PC-3 (cell line): ENCODE measurements at regions not wholly inside any gene's neighbourhood (a gene's known extent, or its start where the extent isn't known, plus 50 kb on each side); places are given as distances from the start of the nearest gene placed in this dataset.

Experiments used
- ATAC-seq: fragments of 200-7000 bp; cut with Tn5 transposase; 2 replicates; pipeline ENCODE4 v1.9.1; 2020; ENCODE audit warnings: mild to moderate bottlenecking, moderate library complexity
- BruUV-seq: library from RNA; stranded (reverse); fragments of 400-500 nt; replicated peaks from 2 replicates; lab custom pipeline; 2021; lab: Mats Ljungman, UMichigan
- CTCF ChIA-PET: fragments of 300-600 bp; sonication (Branson Sonifier 250); formaldehyde crosslinking; loops from one replicate; lab custom pipeline; 2022; ENCODE audit warnings: antibody characterized with exemption; lab: Charles Lee
- POLR2A ChIA-PET: fragments of 300-600 bp; sonication (Branson Sonifier 250); formaldehyde crosslinking; loops from one replicate; lab custom pipeline; 2022; ENCODE audit warnings: antibody characterized with exemption; ENCODE audit not compliant: unreplicated experiment; lab: Charles Lee
- DNase-seq: peaks from one replicate; pipeline ENCODE4 v3.0.0-alpha.2; 2015
- H2AFZ ChIP-seq: fragments of 300-600 bp; sonication (generic); 2 replicates; pipeline ENCODE4 v1.6.0; 2016; ENCODE audit warnings: antibody characterized with exemption, low read length
- H3F3A ChIP-seq: fragments of 300-600 bp; sonication (generic); one replicate; pipeline ENCODE4 v1.6.0; 2017; ENCODE audit warnings: antibody characterized with exemption, low read length, control low read depth, mild to moderate bottlenecking; ENCODE audit not compliant: unreplicated experiment
- H3K27ac ChIP-seq: fragments of 300-600 bp; sonication (generic); 2 replicates; pipeline ENCODE4 v1.5.1; 2016; ENCODE audit warnings: mild to moderate bottlenecking, low read length
- H3K27me3 ChIP-seq: fragments of 300-600 bp; sonication (generic); 2 replicates; pipeline ENCODE4 v1.6.1; 2016; ENCODE audit warnings: low read length, mixed read lengths
- H3K36me3 ChIP-seq: fragments of 300-600 bp; sonication (generic); 2 replicates; pipeline ENCODE4 v1.6.1; 2016; ENCODE audit warnings: low read depth, mixed run types, low read length, mixed read lengths
- H3K4me1 ChIP-seq: fragments of 300-600 bp; sonication (generic); 2 replicates; pipeline ENCODE4 v1.5.1; 2016; ENCODE audit warnings: low read length; ENCODE audit not compliant: insufficient read depth
- H3K4me2 ChIP-seq: fragments of 300-600 bp; sonication (generic); 2 replicates; pipeline ENCODE4 v1.6.0; 2016; ENCODE audit warnings: low read length
- H3K4me3 ChIP-seq: fragments of 300-600 bp; sonication (generic); 2 replicates; pipeline ENCODE4 v1.5.1; 2016; ENCODE audit warnings: mild to moderate bottlenecking, low read length, mixed read lengths
- H3K79me2 ChIP-seq: fragments of 300-600 bp; sonication (generic); 2 replicates; pipeline ENCODE4 v1.6.1; 2017; ENCODE audit warnings: low read length, mixed read lengths
- H3K9ac ChIP-seq: fragments of 300-600 bp; sonication (generic); 2 replicates; pipeline ENCODE4 v1.6.0; 2016; ENCODE audit warnings: mild to moderate bottlenecking, low read length
- H3K9me2 ChIP-seq: fragments of 300-600 bp; sonication (generic); replicated peaks from 2 replicates; pipeline ENCODE4 v1.6.1; 2016; ENCODE audit warnings: mixed run types, low read length, mixed read lengths
- H3K9me3 ChIP-seq: fragments of 300-600 bp; sonication (generic); 2 replicates; pipeline ENCODE4 v1.6.1; 2016; ENCODE audit warnings: low read length, mixed read lengths
- H4K20me1 ChIP-seq: fragments of 300-600 bp; sonication (generic); 2 replicates; pipeline ENCODE4 v1.6.1; 2016; ENCODE audit warnings: low read length, mixed read lengths
- CTCF ChIP-seq: fragments of 300-600 bp; sonication (generic); conservative IDR thresholded peaks from 2 replicates; pipeline ENCODE4 v1.5.1; 2017; ENCODE audit warnings: antibody characterized with exemption, low read depth, mild to moderate bottlenecking, low read length
- EZH2 ChIP-seq: fragments of 300-600 bp; sonication (generic); IDR thresholded peaks from one replicate; pipeline ENCODE4 v1.6.1; 2017; ENCODE audit warnings: antibody characterized with exemption, mild to moderate bottlenecking, low read length; ENCODE audit not compliant: unreplicated experiment
- EZH2phosphoT487 ChIP-seq: fragments of 300-600 bp; sonication (generic); IDR thresholded peaks from 2 replicates; pipeline ENCODE4 v1.6.1; 2018; ENCODE audit warnings: mild to moderate bottlenecking, antibody characterized with exemption, low read length, borderline replicate concordance
- intact Hi-C: fragments of 100-400 bp; cut with micrococcal nuclease; formaldehyde crosslinking; loops from 2 replicates; pipeline ENCODE4 v1.9.0; 2023

GRCh38 chr14:100994082-100994481 is 90.6 kb upstream of the RTL1 start:
- H4K20me1 ChIP-seq, result no peaks in the 10 kb centered on the region
- no peaks in the 10 kb centered on the region for H3K36me3 ChIP-seq
- peak overlapping the region; percentile 69 for H3K27ac ChIP-seq
- H3K4me3 ChIP-seq, result no peak overlapping the region
- no peaks in the 10 kb centered on the region for H3F3A ChIP-seq
- H3K27me3 ChIP-seq, result no peaks in the 10 kb centered on the region
- ChIA-PET POLR2A (no interaction called here), CTCF (no interaction called here)
- BruUV-seq, result no TSS peak
- ATAC-seq (peak; percentile 54), DNase-seq (peak; percentile 75)
- H2AFZ ChIP-seq, result no peak overlapping the region
- no peaks in the 10 kb centered on the region for H3K9me2 ChIP-seq
- no peaks in the 10 kb centered on the region for H3K79me2 ChIP-seq
- intact Hi-C loops, result no loop called here
- no peaks in the 10 kb centered on the region for H3K9me3 ChIP-seq
- peaks cover 30% of the 10 kb centered on the region for H3K4me1 ChIP-seq
- H3K4me2 ChIP-seq, result peak overlapping the region; percentile 21; the same call in 1 of the 2 replicates
- peak overlapping the region; percentile 27; the same call in 1 of the 2 replicates for H3K9ac ChIP-seq
- TF ChIP-seq EZH2phosphoT487 (no peak), CTCF (no peak), EZH2 (no peak)

- peaks cover 23% of the 10 kb centered on the region for H3K4me1 ChIP-seq
- H3K4me3 ChIP-seq, result no peak overlapping the region
- H3F3A ChIP-seq, result no peaks in the 10 kb centered on the region
- peak overlapping the region; percentile 69 for H3K27ac ChIP-seq
- no peaks in the 10 kb centered on the region for H4K20me1 ChIP-seq
- no TSS peak for BruUV-seq
- peak; percentile 42 for DNase-seq
- no peaks in the 10 kb centered on the region for H3K9me2 ChIP-seq
- peak; percentile 79 for ATAC-seq
- no peaks in the 10 kb centered on the region for H3K27me3 ChIP-seq
- no peaks in the 10 kb centered on the region for H3K9me3 ChIP-seq
- H3K9ac ChIP-seq, result peak overlapping the region; percentile 27; the same call in 1 of the 2 replicates
- no peaks in the 10 kb centered on the region for H3K36me3 ChIP-seq
- intact Hi-C loops, result no loop called here
- ChIA-PET POLR2A (no interaction called here), CTCF (interaction anchor here (0.6 kb wide), 1 partner anchor 520 kb away, joined by 3 read pairs; no protein-coding TSS in a partner anchor)
- TF ChIP-seq EZH2, result no peak
- TF ChIP-seq CTCF, result no peak
- no peak for TF ChIP-seq EZH2phosphoT487
- no peaks in the 10 kb centered on the region for H3K79me2 ChIP-seq
- H2AFZ ChIP-seq, result no peak overlapping the region
- H3K4me2 ChIP-seq, result no peak overlapping the region
Observed at GRCh38 chr14:100994756-100995330, 91.3 kb upstream of the RTL1 start.

- no peak for TF ChIP-seq CTCF
- TF ChIP-seq EZH2, result no peak
- TF ChIP-seq EZH2phosphoT487, result no peak
- ATAC-seq (no peak; the same call in 1 of the 2 replicates), DNase-seq (peak; percentile 37)
- Histone ChIP-seq H3K4me2 (no peak overlapping the region), H3K79me2 (no peaks in the 10 kb centered on the region), H3K9ac (no peak overlapping the region), H3K9me2 (0 out of 2 replicates have a peak, but pooled peaks cover 4% of the 10 kb centered on the region), H3K27ac (peak overlapping the region; percentile 58), H2AFZ (no peak overlapping the region), H3K4me1 (peaks cover 16% of the 10 kb centered on the region), H3F3A (no peaks in the 10 kb centered on the region), H3K9me3 (no peaks in the 10 kb centered on the region), H4K20me1 (no peaks in the 10 kb centered on the region), H3K27me3 (no peaks in the 10 kb centered on the region), H3K4me3 (no peak overlapping the region), H3K36me3 (no peaks in the 10 kb centered on the region)
- BruUV-seq, result no TSS peak
- CTCF ChIA-PET, result no interaction called here
- POLR2A ChIA-PET, result interaction anchor here (0.7 kb wide), 1 partner anchor 74 kb away, joined by 3 read pairs; no protein-coding TSS in a partner anchor
- intact Hi-C loops, result no loop called here
Observed at GRCh38 chr14:101000711-101001250, 97.3 kb upstream of the RTL1 start.
